BLaER1 treated with 17β-estradiol and CSF1 and Interleukin-3, amounts not matched to agents 10 nM and 100 nM (cell line): ENCODE measurements at regions not wholly inside any gene's neighbourhood (a gene's known extent, or its start where the extent isn't known, plus 50 kb on each side); places are given as distances from the start of the nearest gene placed in this dataset.
"Not testable (repeated sequence)": the region's sequence is repeated elsewhere in the genome, so short reads cannot be mapped to it uniquely, and the experiment has no call there.

ENCODE experiments used
- H3K27ac ChIP-seq, 11 experiments: shearing (Covaris generic); formaldehyde crosslinking; 2 replicates each; pipeline ENCODE4 v1.8.1; 2022
- H3K27me3 ChIP-seq, 11 experiments: shearing (Covaris generic); formaldehyde crosslinking; 2 replicates each; pipeline ENCODE4 v1.8.1; 2022
- H3K36me3 ChIP-seq, 11 experiments: shearing (Covaris generic); formaldehyde crosslinking; 2 replicates each; pipeline ENCODE4 v1.8.1; 2022
- H3K4me1 ChIP-seq, 10 experiments: shearing (Covaris generic); formaldehyde crosslinking; 2 replicates each; pipeline ENCODE4 v1.8.1; 2022
- H3K4me2 ChIP-seq, 11 experiments: shearing (Covaris generic); formaldehyde crosslinking; 2 replicates each; pipeline ENCODE4 v1.8.1; 2022
- H3K4me3 ChIP-seq, 10 experiments: shearing (Covaris generic); formaldehyde crosslinking; 2 replicates each; pipeline ENCODE4 v1.8.1; 2022
- H3K9ac ChIP-seq, 11 experiments: shearing (Covaris generic); formaldehyde crosslinking; 2 replicates each; pipeline ENCODE4 v1.8.1; 2022
- H3K9me3 ChIP-seq, 11 experiments: shearing (Covaris generic); formaldehyde crosslinking; replicated peaks in 1 of 11; 2 replicates each; pipeline ENCODE4 v1.8.1; 2022
- H4K20me1 ChIP-seq, 11 experiments: shearing (Covaris generic); formaldehyde crosslinking; 2 replicates each; pipeline ENCODE4 v1.8.1; 2022
- Cebpa-rat ChIP-seq, 11 experiments: shearing (Covaris generic); IDR thresholded peaks; 2 replicates each; pipeline ENCODE4 v1.8.1; 2022

- Histone ChIP-seq H3K27ac (no peak overlapping the region), H3K36me3 (no peaks in the 10 kb centered on the region), H3K4me1 (no peaks in the 10 kb centered on the region), H4K20me1 (no peaks in the 10 kb centered on the region), H3K9me3 (no peaks in the 10 kb centered on the region), H3K9ac (no peak overlapping the region), H3K4me3 (no peak overlapping the region), H3K27me3 (no peaks in the 10 kb centered on the region), H3K4me2 (no peak overlapping the region)
- no peak for TF ChIP-seq Cebpa-rat (IDR thresholded peaks at IDR 0.05)
Measured at GRCh38 chr4:55028196-55028595, 97.2 kb downstream of the KDR start.

GRCh38 chr4:55027596-55027995 is 97.8 kb downstream of the KDR start:
- Histone ChIP-seq H3K36me3 (no peaks in the 10 kb centered on the region), H3K4me3 (no peak overlapping the region)

GRCh38 chr4:55025456-55025855 is 99.9 kb downstream of the KDR start:
- H3K9me3 ChIP-seq, H3K36me3 ChIP-seq, H3K27ac ChIP-seq, H4K20me1 ChIP-seq, H3K9ac ChIP-seq, H3K4me1 ChIP-seq, H3K4me3 ChIP-seq, H3K4me2 ChIP-seq, H3K27me3 ChIP-seq: not testable (repeated sequence)

More at GRCh38 chr4:55027596-55027995, 97.8 kb downstream of the KDR start:
- Histone ChIP-seq H3K9me3 (no peaks in the 10 kb centered on the region), H4K20me1 (no peaks in the 10 kb centered on the region), H3K27ac (no peak overlapping the region), H3K4me2 (no peak overlapping the region), H3K27me3 (no peaks in the 10 kb centered on the region), H3K9ac (no peak overlapping the region), H3K4me1 (no peaks in the 10 kb centered on the region)
- TF ChIP-seq Cebpa-rat (IDR thresholded peaks at IDR 0.05): no peak

GRCh38 chr4:55023030-55023429 is 102.4 kb downstream of the KDR start:
- H3K27me3 ChIP-seq: no peaks in the 10 kb centered on the region; a peak in 1 of 22 replicates
- no peaks in the 10 kb centered on the region for H3K36me3 ChIP-seq
- H3K4me1 ChIP-seq: no peaks in the 10 kb centered on the region
- H3K9me3 ChIP-seq: no peaks in the 10 kb centered on the region
- H3K27ac ChIP-seq: no peak overlapping the region
- no peak overlapping the region for H3K9ac ChIP-seq
- H3K4me3 ChIP-seq: no peak overlapping the region
- H4K20me1 ChIP-seq: no peaks in the 10 kb centered on the region
- H3K4me2 ChIP-seq: no peak overlapping the region
- no peak for TF ChIP-seq Cebpa-rat (IDR thresholded peaks at IDR 0.05)

DNA sequence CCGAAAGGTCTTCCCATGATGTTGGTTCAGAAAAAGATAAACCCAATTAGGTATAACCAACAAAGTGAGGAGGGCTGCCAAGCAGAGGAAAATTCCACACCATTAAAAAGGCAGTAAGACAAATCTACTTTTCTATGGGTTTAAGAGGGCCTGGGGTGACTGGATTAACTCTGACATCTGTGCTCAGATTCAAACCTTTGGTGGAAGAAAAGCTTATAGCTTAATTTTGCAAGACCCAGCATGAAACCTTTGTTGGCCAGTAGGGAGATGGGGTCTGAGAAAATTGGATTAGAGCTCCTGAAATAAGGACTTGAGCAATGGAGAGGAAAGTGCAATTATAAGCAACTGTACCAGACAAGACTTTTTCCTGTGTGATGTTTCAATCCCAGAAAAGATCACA is 104.2 kb downstream of the KDR start:
- Histone ChIP-seq H3K9me3 (no peaks in the 10 kb centered on the region), H3K4me1 (no peaks in the 10 kb centered on the region), H4K20me1 (no peaks in the 10 kb centered on the region), H3K27me3 (no peaks in the 10 kb centered on the region; a peak in 1 of 22 replicates), H3K4me3 (no peak overlapping the region), H3K27ac (no peak overlapping the region), H3K4me2 (no peak overlapping the region), H3K9ac (no peak overlapping the region), H3K36me3 (no peaks in the 10 kb centered on the region)
- no peak for TF ChIP-seq Cebpa-rat (IDR thresholded peaks at IDR 0.05)

DNA sequence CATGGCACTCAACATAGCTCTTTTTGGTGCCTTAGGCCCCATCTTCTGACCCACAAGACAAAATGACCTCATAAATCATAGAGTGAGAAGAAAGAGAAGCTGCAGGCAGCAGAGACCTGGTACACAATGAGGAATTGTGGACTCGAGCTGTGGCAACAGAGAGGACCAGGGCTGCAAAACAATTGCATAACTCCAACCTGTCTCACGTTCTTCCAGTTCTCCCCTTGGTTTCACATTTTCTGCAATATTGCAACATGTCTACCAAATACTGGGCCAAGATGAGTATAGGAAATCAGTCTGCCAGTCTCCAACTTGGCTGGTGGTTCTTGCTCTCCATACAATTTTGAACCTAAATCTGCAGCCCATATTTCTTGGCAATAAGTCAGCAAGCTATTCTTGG is 105.3 kb downstream of the KDR start:
- H3K4me1 ChIP-seq: no peaks in the 10 kb centered on the region

GRCh38 chr4:55018978-55019377 is 106.4 kb downstream of the KDR start:
- no peak for TF ChIP-seq Cebpa-rat (IDR thresholded peaks at IDR 0.05)
- no peaks in the 10 kb centered on the region for H3K4me1 ChIP-seq
- H3K27me3 ChIP-seq: no peaks in the 10 kb centered on the region; a peak in 1 of 22 replicates
- no peak overlapping the region for H3K4me3 ChIP-seq
- no peaks in the 10 kb centered on the region for H4K20me1 ChIP-seq
- H3K9me3 ChIP-seq: no peaks in the 10 kb centered on the region
- H3K36me3 ChIP-seq: no peaks in the 10 kb centered on the region
- no peak overlapping the region for H3K4me2 ChIP-seq
- H3K9ac ChIP-seq: no peak overlapping the region
- no peak overlapping the region for H3K27ac ChIP-seq

More for the DNA sequence above, 105.3 kb downstream of the KDR start:
- Histone ChIP-seq H3K9ac (no peak overlapping the region), H4K20me1 (no peaks in the 10 kb centered on the region), H3K36me3 (no peaks in the 10 kb centered on the region), H3K27me3 (no peaks in the 10 kb centered on the region; a peak in 1 of 22 replicates), H3K4me2 (no peak overlapping the region), H3K4me3 (no peak overlapping the region), H3K9me3 (no peaks in the 10 kb centered on the region), H3K27ac (no peak overlapping the region)
- peak in 1 of 11 experiments; percentile 25; a peak in 2 of 22 replicates for TF ChIP-seq Cebpa-rat (IDR thresholded peaks at IDR 0.05)

DNA sequence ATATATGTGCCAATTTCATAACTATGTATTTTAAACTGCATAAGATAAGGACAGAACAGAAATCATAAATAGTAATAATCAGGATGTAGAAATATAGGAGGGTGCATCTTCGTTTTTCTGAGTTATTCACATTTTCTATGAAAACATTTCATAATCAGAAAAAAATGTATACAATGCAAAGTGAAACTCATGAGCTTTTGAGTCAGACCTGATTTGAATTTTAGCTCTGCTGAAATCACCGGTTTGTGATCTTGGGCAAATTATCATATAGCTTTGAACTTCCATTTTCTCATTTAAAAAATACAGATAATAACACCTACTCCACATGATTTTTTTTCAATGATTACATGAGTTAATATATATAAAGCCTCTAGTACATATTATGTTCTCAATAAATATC is 106.9 kb downstream of the KDR start:
- no peak for TF ChIP-seq Cebpa-rat (IDR thresholded peaks at IDR 0.05)
- H3K36me3 ChIP-seq: no peaks in the 10 kb centered on the region
- no peak overlapping the region for H3K9ac ChIP-seq
- H3K4me3 ChIP-seq: no peak overlapping the region
- no peak overlapping the region for H3K27ac ChIP-seq
- no peaks in the 10 kb centered on the region; a peak in 1 of 22 replicates for H3K27me3 ChIP-seq
- no peaks in the 10 kb centered on the region for H3K4me1 ChIP-seq
- no peaks in the 10 kb centered on the region for H3K9me3 ChIP-seq
- H4K20me1 ChIP-seq: no peaks in the 10 kb centered on the region
- H3K4me2 ChIP-seq: no peak overlapping the region

- TF ChIP-seq Cebpa-rat (IDR thresholded peaks at IDR 0.05): no peak
- H4K20me1 ChIP-seq: no peaks in the 10 kb centered on the region
- no peaks in the 10 kb centered on the region; a peak in 1 of 22 replicates for H3K27me3 ChIP-seq
- H3K27ac ChIP-seq: no peak overlapping the region
- no peak overlapping the region for H3K9ac ChIP-seq
- H3K4me2 ChIP-seq: no peak overlapping the region
- no peak overlapping the region for H3K4me3 ChIP-seq
- no peaks in the 10 kb centered on the region for H3K36me3 ChIP-seq
- H3K4me1 ChIP-seq: no peaks in the 10 kb centered on the region
- H3K9me3 ChIP-seq: no peaks in the 10 kb centered on the region
Measured at GRCh38 chr4:55017406-55017805, 108.0 kb downstream of the KDR start.

DNA sequence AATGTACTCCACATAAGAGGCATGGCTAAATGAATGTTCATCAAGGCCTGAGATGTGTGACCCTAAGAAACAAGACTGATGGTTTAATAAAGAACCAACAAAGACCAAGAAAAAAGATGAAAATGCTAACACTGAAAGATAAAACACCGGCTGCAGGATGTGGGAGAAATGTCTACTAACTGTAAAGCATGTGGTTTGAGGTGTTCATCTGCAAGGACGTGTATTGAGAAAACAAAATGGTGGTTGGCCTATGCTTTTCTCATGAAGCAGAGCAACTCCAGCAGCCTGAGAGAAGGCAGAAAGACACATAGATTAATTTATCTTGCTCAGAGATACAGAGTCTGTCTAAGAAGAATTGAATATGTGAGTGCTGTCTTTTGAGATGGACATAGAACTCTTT is 109.3 kb downstream of the KDR start:
- Histone ChIP-seq H3K27ac (no peak overlapping the region), H3K4me1 (no peaks in the 10 kb centered on the region), H3K27me3 (no peaks in the 10 kb centered on the region; a peak in 1 of 22 replicates), H3K4me3 (no peak overlapping the region), H4K20me1 (no peaks in the 10 kb centered on the region), H3K9me3 (no peaks in the 10 kb centered on the region), H3K9ac (no peak overlapping the region), H3K4me2 (no peak overlapping the region), H3K36me3 (no peaks in the 10 kb centered on the region)
- no peak for TF ChIP-seq Cebpa-rat (IDR thresholded peaks at IDR 0.05)

- Histone ChIP-seq H4K20me1 (no peaks in the 10 kb centered on the region), H3K27me3 (no peaks in the 10 kb centered on the region), H3K4me2 (no peak overlapping the region), H3K4me1 (no peaks in the 10 kb centered on the region), H3K36me3 (no peaks in the 10 kb centered on the region), H3K9me3 (no peaks in the 10 kb centered on the region), H3K9ac (no peak overlapping the region), H3K4me3 (no peak overlapping the region), H3K27ac (no peak overlapping the region)
- TF ChIP-seq Cebpa-rat (IDR thresholded peaks at IDR 0.05): no peak
Measured at GRCh38 chr4:55014876-55015275, 110.5 kb downstream of the KDR start.
